ENCODE measurements at regions not wholly inside any gene's neighbourhood (a gene's known extent, or its start where the extent isn't known, plus 50 kb on each side); places are given as distances from the start of the nearest gene placed in this dataset.
"Not testable (repeated sequence)": the region's sequence is repeated elsewhere in the genome, so short reads cannot be mapped to it uniquely, and the experiment has no call there.

DNA sequence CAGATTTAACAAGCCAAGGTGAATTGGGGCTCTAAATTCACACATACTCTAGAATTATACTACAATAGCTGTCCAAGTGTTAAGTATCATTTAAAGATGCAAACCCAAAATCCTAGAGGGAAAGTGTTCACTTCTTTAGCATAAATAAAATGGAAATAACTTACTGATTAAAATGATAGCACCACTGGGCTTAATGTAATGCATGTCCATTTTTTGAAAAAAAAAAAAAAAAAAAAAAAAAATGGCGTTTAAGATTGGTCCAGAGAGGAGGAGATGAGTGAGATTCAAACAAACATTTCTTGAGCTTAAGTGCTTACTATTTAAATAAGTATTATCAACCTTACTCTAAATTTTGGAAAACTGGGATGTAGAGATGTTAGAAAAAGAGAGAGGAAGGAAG is 251.5 kb upstream of the CWC22 start:
- DNase-seq, result no peak

DNA sequence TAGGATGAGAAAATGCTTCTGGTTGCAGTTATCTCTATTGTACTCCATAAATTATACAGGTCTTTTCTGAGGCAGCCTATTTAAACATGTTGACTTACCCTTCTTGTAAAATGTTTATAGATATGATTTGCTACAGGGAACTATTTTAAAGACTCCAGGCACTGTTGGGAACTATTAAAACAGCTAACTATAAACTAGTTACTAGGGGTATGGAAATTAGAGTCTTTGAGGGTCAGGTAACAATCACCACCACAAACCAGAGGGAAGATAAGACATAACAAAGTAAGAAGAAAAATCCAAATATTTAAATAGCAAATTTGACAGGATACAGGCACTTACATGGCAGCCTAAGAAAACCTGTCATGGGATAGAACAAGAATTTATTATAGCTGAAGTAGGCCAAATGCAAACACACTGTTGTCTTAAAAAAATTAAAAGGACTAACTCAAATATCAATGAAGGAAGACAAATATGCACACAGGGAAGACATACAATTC is 251.0 kb upstream of the CWC22 start:
- DNase-seq, result no peak

DNA sequence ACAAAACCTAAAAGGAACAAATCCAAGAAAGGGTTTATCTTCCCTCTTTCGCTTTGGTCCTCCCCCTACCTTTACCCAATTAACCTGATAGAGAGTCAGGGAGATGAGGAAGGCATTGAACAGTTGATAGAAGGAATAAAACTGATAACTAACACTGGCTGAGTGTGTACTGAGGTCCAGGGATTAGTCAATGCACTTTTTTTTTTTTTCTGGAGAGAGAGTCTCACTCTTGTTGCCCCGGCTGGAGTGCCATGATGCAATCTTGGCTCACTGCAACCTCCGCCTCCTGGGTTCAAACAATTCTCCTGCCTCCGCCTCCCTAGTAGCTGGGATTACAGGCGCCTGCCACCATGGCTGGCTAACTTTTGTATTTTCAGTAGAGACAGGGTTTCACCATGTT is 250.2 kb upstream of the CWC22 start:
- no peak for DNase-seq

DNA sequence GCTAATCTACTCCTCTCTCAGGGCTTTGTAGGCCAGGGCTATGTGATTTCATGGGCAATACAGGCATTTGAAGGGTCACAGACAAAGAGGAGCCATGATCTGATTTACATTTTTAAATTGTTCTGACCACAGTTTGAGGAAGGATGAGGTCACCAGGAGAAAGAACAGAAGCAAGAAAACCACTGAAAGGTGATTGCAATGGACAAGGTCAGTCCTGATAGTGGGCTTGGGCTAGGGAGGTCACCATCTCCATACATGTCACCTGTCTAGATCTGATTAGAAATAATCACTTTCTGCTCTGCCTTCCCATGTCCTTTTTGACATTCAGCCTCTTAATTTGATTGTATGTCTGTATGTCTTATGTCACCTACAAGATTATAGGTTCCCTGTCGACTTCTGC is 248.9 kb upstream of the CWC22 start:
- no peak for DNase-seq

DNA sequence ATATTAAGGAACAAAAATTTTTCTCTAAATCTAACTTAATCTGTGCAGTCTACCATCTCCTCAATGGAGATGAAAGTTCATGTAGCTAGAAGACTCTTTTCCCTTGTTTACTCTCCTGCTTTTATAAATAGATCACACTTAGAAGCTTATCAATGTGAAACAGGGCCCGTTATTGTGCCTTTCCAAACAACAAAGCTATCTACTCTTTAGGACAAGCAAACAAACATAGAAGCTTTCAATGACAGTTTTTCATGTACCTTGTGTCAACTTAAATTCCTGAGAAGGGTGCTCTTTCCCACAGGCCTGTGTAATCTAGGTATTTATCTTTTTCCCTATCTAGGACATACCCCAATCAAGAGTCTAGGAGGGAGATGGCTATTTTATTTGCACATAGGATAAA is 247.8 kb upstream of the CWC22 start:
- DNase-seq, result no peak

DNA sequence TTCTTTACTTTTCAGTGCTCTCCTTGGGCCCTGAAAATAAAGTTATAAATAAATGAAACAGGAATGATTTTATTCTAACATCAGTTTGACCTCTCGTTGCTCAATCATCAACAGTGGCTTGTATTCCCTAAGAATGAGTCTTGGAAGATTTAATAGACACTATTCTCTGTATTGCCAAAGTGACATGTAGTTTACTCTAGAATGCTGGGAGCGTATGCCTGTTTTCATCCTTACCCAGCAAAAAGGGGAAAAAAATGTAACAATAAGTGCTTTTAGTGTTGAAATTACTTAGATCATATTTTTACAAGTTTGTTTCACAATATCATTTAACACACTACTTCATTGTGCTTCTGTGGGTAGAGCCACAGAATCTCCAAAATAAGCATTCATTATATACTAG is 240.6 kb upstream of the CWC22 start:
- DNase-seq, result no peak

DNA sequence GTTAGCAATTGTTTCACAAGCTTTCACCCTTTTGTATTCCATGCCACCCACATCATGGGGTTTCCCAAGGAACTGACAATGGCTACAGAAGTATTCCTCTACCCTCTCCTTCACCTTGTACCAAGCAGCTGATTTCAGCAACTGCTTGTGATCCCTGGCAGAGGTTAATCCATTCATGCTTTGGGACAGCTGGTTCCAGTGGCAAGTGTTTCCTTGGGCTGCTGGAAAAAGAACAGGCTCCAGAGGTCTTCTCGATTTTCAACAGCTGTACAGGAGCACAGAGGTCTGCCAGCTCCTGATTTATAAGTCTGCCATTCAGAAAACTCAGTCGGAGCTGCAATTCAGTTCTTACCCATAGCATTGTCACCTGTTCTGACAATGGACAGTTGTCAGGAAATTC is 239.2 kb upstream of the CWC22 start:
- no peak for DNase-seq

DNA sequence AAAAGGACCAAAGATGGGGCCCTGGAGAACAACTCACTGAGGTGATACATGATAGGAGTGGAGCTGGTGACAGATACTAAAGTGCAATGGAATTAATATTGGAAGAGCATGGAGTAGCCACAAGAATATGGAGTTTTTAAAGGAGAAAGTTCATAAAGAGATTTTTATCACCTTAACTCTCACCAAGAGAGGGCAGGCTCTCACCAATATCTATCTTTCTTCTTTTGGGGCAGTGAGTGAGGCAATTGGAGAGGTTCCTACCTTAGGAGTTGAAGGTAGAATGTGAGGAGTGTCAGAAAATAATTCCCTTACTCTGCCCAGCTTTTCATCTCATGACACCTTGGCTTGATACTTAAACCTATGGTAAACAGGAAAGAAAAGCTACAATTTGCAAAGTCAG is 233.7 kb upstream of the CWC22 start:
- no peak for DNase-seq

DNA sequence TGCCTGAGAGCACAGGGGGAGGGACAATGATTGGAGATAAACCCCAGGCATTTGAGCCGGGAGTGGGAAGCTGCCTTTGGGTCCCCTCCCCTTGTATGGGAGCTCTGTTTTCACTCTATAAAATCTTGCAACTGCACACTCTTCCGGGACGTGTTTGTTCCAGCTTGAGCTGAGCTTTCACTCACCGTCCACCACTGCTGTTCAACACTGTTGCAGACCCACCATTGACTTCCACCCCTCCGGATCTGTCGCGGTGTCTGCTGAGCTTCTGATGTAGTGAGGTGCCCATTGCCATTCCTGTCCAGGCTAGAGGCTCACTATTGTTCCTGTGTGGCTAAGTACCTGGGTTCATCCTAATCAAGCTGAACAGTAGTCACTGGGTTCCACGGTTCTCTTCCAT is 231.6 kb upstream of the CWC22 start:
- DNase-seq, result no peak

DNA sequence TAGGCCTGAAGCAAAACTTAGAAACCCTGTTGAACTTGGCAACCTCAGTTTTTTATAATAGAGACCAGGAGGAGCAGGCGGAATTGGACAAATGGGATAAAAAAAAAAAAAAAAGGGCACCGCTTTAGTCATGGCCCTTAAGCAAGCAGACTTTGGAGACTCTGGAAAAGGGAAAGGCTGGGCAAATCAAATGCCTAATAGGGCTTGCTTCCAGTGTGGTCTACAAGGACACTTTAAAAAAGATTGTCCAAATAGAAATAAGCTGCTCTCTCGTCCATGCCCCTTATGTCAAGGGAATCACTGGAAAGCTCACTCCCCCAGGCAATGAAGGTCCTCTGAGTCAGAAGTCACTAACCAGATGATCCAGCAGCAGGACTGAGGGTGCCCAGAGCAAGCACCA is 229.0 kb upstream of the CWC22 start:
- not testable (repeated sequence) for DNase-seq

DNA sequence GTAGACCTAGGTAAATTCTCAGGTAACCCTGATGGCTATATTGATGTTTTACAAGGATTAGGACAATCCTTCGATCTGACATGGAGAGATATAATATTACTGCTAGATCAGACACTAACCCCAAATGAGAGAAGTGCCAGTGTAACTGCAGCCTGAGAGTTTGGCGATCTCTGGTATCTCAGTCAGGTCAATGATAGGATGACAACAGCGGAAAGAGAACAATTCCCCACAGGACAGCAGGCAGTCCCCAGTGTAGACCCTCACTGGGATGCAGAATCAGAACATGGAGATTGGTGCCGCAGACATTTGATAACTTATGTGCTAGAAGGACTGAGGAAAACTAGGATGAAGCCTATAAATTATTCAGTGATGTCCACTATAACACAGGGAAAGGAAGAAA is 228.4 kb upstream of the CWC22 start:
- not testable (repeated sequence) for DNase-seq

DNA sequence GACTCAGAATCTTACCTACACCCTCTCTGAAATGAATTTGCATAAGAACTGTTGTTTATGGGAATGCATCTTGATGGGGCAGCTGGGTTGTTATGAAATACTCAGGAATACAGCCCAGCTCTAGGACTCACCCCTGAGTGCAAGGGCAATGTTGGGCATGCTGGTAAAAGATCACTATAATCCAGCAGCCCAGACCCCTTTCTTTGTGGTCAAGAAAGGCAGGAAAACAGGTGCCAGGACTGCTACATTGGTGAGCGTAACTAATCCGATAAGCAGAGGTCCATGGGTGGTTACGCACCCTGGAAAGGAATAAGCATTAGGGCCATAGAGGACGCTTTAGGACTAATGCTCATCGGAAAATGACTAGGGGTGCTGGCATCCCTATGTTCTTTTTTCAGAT is 227.9 kb upstream of the CWC22 start:
- not testable (repeated sequence) for DNase-seq

DNA sequence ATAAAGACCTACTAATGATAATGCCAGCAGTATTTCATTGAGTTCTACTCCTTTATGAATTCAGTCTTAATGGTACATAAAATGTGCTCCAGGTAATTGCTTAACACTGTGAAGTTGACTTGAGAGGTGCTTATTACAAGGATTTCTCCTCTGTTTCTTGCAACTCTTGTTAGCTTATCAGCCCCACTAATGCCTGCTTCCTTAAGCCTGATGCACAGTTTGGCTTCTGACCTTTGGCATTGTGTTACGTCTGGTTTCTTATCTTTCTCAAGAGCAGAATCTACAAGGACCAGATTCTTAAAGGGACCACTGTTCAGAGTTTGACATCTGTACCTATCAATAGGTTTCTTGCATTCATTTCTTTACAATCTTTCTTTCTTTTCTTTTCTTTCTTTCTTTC is 223.9 kb upstream of the CWC22 start:
- no peak for DNase-seq

DNA sequence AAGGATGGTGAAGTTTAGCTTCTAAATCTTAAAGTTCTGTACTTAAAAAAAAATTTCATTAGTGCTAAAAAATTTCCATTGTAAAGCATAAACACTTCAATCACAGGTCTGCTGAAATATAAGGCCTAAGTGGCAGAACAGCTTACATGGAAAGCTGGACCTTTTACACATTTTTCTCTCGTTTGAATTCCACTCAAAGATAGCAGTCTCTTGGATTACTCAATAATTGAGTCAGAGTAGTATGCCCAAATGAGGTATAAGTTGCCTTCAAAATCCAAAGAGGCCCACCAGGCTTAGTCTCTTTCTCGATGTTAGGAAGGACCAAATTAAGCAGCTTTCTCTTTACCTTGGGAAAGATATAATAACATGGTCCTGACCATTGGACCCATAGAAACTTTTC is 220.4 kb upstream of the CWC22 start:
- no peak for DNase-seq

DNA sequence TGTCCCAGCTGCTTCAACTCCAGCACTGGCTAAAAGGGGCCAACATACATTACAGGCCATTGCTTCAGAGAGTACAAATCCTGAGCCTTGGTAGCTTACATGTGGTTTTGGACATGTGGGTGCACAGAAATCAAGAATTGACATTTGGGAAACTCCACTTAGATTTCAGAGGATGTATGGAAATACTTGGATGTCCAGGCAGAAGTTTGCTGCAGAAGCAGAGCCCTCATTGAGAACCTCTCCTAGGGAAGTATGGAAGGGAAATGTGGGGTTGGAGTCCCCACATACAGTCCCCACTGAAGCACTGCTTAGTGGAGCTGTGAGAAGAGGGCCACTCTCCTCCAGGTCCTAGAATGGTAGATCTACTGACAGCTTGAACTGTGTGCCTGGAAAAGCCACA is 218.0 kb upstream of the CWC22 start:
- DNase-seq, result no peak

DNA sequence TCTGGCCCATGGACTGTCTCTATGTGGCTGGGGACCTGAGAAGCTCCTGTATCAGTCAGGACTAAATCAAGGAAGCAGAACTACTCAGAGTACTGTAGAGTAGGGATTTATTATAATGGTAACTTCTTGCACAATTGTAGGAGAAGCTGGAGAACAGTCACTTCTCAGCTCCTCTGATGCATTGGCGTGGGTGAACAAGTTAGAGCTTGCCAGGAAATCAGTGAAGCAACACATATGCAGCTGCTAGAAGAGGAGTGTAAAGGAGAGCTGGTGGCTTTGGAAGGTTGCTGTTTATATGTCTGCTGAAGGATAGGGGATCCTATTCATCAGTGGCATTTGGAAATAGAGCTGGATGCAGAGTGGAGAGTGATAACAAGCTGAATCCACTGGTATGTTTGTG is 215.5 kb upstream of the CWC22 start:
- no peak for DNase-seq

DNA sequence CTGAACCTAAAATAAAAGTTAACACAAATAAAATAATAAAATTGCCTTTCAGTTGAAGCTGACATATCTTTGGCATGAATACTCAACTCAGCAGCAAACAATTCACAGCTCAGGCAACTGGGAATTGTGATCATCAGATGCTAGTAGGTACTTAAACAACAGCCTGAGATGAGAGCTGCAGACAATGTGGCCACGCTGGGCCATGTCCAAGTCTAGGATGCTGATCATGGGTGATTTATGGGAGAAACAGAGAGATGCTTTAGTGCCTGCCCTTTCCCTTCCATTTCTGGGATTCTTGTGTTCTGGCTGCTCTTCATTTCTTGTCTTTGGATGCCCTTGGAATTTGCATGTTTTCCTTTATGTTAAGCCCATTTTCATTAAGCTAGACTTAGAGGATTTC is 212.4 kb upstream of the CWC22 start:
- DNase-seq, result no peak

DNA sequence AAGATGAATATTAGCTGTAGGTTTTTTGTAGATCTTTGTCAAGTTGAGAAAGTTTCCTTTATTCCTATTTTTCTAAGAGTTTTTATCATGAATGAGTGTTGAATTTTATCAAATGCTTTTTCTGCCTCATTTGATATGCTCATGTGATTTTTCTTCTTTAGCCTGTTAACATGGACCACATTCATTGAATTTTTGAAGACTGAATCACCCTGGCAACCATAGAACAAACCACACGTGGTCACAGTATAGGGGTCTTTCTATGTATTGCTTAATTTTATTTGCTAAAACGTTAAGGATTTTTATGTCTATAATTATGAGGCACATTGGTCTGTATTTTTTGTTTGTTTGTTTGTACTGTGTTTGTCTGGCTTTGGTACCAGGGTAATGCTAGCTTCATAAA is 201.7 kb upstream of the CWC22 start:
- no peak for DNase-seq

DNA sequence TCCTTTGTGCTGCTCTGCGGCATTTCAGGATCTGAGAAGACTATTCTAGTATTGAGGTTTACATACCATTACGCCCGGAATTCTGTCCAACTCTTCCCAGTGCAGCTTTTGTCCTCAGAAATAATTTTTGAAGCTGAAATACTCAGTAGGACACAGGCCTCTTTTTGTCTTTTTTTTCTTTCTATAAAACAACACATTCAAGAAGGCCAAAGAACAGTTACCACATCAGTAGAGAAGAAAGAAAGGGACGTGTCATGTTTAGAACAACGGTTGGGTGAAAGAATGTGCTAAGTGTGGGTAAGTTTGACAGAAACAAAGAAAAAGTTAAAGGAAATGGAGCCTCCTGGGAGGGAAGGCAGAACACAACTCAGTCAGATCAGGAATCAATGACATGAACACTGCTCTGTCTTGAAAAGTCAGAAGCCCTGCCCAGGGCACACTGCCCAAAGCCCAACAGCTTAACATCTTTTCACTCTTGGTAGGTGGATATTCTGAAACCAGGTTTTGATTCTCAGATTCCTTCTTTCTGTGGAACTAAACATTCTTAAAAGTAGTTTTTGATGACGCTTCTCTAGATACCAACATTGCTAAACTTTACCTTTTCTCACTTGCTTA is 198.6 kb upstream of the CWC22 start:
- no peak for DNase-seq

DNA sequence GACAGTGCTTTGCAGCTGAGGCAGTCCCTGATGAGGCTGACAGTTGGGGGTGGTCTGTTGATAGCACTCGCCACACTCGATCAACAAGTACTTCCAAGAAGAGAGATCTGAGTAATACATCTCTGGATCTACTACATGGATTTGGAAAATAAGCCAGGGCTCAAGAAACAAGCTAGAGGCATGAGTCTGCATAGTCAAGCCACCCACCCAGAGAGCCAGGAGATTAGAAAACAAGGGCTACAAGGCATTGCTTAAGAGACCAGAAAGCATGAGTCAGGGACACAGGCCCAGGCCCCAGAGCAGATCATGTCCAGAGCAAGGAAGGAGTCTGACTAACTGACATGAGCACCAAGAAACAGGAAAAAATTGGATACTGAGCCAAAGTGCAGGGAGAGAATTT is 196.9 kb upstream of the CWC22 start:
- DNase-seq, result no peak

DNA sequence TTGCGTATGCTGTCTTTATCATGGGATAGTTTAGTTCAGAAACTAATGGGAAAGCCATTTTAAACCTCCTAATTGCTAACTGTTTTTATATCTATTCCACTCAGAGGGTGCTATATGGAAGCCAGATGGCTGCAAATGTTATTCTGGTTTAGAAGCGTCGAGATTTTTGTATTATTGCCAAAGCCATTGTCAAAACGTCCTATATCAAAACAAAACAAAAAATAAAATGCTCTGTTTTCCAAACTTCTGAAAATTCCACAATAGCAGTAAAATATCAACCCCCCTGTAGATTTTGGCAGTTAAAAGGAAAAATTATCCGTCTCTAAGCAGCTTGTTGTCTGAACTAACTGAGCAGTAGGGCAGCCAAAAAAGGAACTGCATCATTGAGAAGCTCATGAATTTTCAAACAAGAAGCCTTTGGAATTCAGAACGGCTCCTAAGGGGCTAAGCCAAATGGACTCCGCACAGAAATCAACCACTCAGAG is 195.4 kb upstream of the CWC22 start:
- no peak for DNase-seq

DNA sequence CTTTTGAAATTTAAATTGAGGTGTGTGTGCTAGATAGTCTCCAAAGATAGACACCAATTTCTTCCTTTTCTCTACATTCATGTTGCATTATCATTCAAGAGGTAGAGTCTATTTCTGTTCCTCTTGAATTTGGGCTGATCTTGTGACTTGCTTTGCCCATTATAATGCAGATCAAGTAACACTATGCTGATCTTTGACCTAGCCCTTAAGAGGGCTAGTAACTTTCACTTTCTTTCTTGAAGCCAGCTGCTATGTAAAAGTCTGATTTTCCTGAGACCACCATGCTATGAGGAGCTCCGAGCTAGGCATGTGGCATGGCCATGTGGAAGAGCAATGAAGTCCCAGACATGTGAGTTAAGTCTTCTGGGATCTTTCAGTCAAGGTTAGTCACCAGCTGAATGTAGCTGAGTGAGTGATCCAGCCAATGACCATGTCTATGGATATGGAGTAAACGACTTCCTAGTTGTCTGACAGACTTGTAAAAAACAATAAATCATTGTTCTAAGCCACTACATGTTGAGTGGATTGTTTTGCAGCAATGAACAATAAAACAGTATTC is 189.4 kb upstream of the CWC22 start:
- DNase-seq, result no peak

DNA sequence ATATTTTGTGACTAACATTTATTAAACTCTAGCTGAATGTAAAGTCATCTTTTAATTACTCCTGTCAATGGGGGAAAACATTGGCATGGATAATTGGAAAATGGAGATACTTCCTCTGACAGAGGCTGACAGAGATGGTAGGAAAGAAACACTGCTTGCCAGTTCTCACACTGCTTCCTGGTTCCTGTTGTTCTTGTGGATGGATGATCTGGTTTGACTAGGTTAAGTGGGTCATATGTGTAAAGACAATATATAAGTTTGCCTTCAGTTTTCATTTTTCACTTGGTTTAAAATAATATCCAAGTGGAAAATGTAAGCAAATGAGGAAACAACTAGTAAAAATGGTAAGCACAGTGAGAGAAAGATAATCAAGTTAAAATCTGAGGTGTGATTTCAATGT is 188.8 kb upstream of the CWC22 start:
- DNase-seq, result no peak

DNA sequence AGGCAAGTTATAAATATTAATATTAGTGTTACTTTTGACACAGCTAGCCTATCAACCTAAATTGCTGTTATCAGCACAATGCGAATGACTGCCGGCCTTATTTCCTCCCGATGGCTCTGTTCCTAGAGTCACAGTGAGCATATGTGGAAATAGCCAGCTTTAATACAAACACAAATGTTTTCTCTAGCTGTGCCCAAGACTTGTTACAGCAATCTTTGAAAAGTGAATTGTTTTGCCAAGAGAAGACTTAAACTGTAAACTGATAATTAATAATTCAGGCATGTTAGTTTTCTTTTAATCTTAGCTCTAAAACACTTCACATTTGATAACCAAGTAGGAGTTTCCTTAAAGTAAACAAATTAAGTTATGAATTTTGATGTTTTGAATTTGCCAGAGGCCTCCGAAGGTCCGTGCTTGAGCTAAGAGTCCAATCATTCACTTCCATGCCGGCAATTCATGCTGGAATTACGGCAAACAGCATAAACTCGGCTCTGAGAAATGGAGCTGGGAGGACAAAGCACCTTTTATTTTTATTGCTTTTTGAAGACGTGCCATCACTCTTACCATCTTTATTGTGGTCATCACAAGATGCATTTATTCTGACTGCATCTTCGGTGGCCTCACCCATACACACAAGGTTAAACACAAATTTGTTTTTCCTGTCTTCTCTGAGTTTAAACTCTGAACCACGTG is 184.5 kb upstream of the CWC22 start:
- no peak for DNase-seq

DNA sequence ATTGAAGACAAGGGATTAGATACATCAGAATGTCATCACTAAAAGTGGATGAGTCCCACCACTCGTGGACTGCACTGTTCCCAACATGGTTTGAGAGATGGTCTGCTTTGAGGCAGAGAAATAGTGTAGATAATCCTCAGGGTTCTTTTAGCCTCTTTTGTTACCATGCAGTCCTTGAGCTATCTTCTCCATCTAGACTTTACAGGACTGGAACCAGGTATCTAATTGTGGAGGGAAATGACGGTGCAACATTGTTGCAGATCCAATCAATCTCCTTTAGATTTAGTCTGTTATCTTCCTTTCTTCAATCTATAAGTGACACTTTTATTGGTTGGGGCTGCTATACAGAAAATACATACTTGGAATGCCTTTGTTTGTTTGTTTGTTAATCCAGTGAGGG is 183.8 kb upstream of the CWC22 start:
- DNase-seq, result no peak

Data from NCI-H526 treated with DMSO at 0.1 percent for 48 hours (cell line).